ENCODE measurements at regions not wholly inside any gene's neighbourhood (a gene's known extent, or its start where the extent isn't known, plus 50 kb on each side); places are given as distances from the start of the nearest gene placed in this dataset.

DNA sequence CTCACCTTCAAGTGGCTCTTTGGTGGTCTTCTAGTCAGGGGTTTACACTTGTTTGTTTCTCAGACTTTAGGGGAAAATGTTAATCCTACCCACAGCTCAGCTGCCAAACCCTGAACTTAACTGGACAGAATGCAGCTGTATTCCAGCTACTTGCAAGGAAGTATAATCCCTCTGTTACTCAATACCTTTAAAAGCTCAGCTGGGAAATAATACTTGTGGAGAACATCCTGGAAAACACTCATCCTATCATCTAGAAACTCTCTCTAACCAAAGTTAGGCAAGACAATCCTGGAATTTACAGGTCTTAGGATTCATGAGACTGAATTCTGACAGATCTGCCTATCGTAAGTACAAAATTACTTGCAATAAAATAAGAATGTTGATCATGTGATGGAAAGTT lies 404.1 kb downstream of the ADAMTS20 start:
- no peaks in the 10 kb centered on the region for H4K20me1 ChIP-seq (ENCODE audit: low read length)
- no peak overlapping the region for H2AFZ ChIP-seq (ENCODE audit: low read length)
- POLR2A ChIA-PET (ENCODE audit: unreplicated experiment): interaction anchor here (0.6 kb wide), 1 partner anchor 15 kb away, joined by 7 read pairs; no protein-coding TSS in a partner anchor
- DNase-seq (no peak), ATAC-seq (no peak)
- H3K79me2 ChIP-seq (ENCODE audit: low read length): no peaks in the 10 kb centered on the region
- intact Hi-C loops (cut with micrococcal nuclease): no loop called here
- CTCF ChIA-PET: no interaction called here
- H3K36me3 ChIP-seq (ENCODE audit: low read depth, low read length): no peaks in the 10 kb centered on the region
- H3F3A ChIP-seq (ENCODE audit: low read length, unreplicated experiment): no peaks in the 10 kb centered on the region
- no peak for TF ChIP-seq EZH2phosphoT487 (IDR thresholded peaks at IDR 0.05; ENCODE audit: borderline replicate concordance, low read length)
- TF ChIP-seq EZH2 (IDR thresholded peaks at IDR 0.05; ENCODE audit: low read length, unreplicated experiment): no peak
- TF ChIP-seq CTCF (conservative IDR thresholded peaks at IDR 0.05; ENCODE audit: low read depth, low read length): no peak
- no peak overlapping the region for H3K27ac ChIP-seq (ENCODE audit: low read length)
- no TSS peak for BruUV-seq (replicated peaks)
- no peaks in the 10 kb centered on the region for H3K4me1 ChIP-seq (ENCODE audit: insufficient read depth, low read length)
- H3K27me3 ChIP-seq (ENCODE audit: low read length): no peaks in the 10 kb centered on the region
- no peak overlapping the region for H3K4me2 ChIP-seq (ENCODE audit: low read length)
- no peak overlapping the region for H3K4me3 ChIP-seq (ENCODE audit: low read length)
- no peaks in the 10 kb centered on the region for H3K9me2 ChIP-seq (replicated peaks; ENCODE audit: low read length)
- H3K9me3 ChIP-seq (ENCODE audit: low read length): no peaks in the 10 kb centered on the region
- H3K9ac ChIP-seq (ENCODE audit: low read length): no peak overlapping the region

GRCh38 chr12:43145481-43145880 lies 406.5 kb downstream of the ADAMTS20 start:
- no TSS peak for BruUV-seq (replicated peaks)
- ATAC-seq: no peak

GRCh38 chr12:43143278-43143677 lies 408.7 kb downstream of the ADAMTS20 start:
- H2AFZ ChIP-seq (ENCODE audit: low read length): no peak overlapping the region
- no peaks in the 10 kb centered on the region for H3K36me3 ChIP-seq (ENCODE audit: low read depth, low read length)
- ATAC-seq: no peak
- H3K4me2 ChIP-seq (ENCODE audit: low read length): no peak overlapping the region
- H4K20me1 ChIP-seq (ENCODE audit: low read length): no peaks in the 10 kb centered on the region
- POLR2A ChIA-PET (ENCODE audit: unreplicated experiment): no interaction called here
- H3K79me2 ChIP-seq (ENCODE audit: low read length): no peaks in the 10 kb centered on the region
- CTCF ChIA-PET: no interaction called here
- H3K9me3 ChIP-seq (ENCODE audit: low read length): no peaks in the 10 kb centered on the region
- H3K4me1 ChIP-seq (ENCODE audit: insufficient read depth, low read length): no peaks in the 10 kb centered on the region
- DNase-seq: no peak
- no TSS peak for BruUV-seq (replicated peaks)
- H3K9ac ChIP-seq (ENCODE audit: low read length): no peak overlapping the region
- H3F3A ChIP-seq (ENCODE audit: low read length, unreplicated experiment): no peaks in the 10 kb centered on the region
- H3K27me3 ChIP-seq (ENCODE audit: low read length): no peaks in the 10 kb centered on the region
- TF ChIP-seq EZH2phosphoT487 (IDR thresholded peaks at IDR 0.05; ENCODE audit: borderline replicate concordance, low read length) (no peak), CTCF (conservative IDR thresholded peaks at IDR 0.05; ENCODE audit: low read depth, low read length) (no peak), EZH2 (IDR thresholded peaks at IDR 0.05; ENCODE audit: low read length, unreplicated experiment) (no peak)
- H3K9me2 ChIP-seq (replicated peaks; ENCODE audit: low read length): no peaks in the 10 kb centered on the region
- H3K27ac ChIP-seq (ENCODE audit: low read length): no peak overlapping the region
- intact Hi-C loops (cut with micrococcal nuclease): no loop called here
- no peak overlapping the region for H3K4me3 ChIP-seq (ENCODE audit: low read length)

More at GRCh38 chr12:43145481-43145880, 406.5 kb downstream of the ADAMTS20 start:
- TF ChIP-seq EZH2phosphoT487 (IDR thresholded peaks at IDR 0.05; ENCODE audit: borderline replicate concordance, low read length): no peak
- TF ChIP-seq EZH2 (IDR thresholded peaks at IDR 0.05; ENCODE audit: low read length, unreplicated experiment): no peak
- TF ChIP-seq CTCF (conservative IDR thresholded peaks at IDR 0.05; ENCODE audit: low read depth, low read length): no peak
- no peaks in the 10 kb centered on the region for H4K20me1 ChIP-seq (ENCODE audit: low read length)
- no peak overlapping the region for H3K9ac ChIP-seq (ENCODE audit: low read length)
- no peaks in the 10 kb centered on the region for H3F3A ChIP-seq (ENCODE audit: low read length, unreplicated experiment)
- no peak overlapping the region for H3K4me2 ChIP-seq (ENCODE audit: low read length)
- H2AFZ ChIP-seq (ENCODE audit: low read length): no peak overlapping the region
- POLR2A ChIA-PET (ENCODE audit: unreplicated experiment): no interaction called here
- CTCF ChIA-PET: no interaction called here
- H3K4me1 ChIP-seq (ENCODE audit: insufficient read depth, low read length): no peaks in the 10 kb centered on the region
- intact Hi-C loops (cut with micrococcal nuclease): no loop called here
- H3K27ac ChIP-seq (ENCODE audit: low read length): no peak overlapping the region
- no peaks in the 10 kb centered on the region for H3K27me3 ChIP-seq (ENCODE audit: low read length)
- DNase-seq: no peak
- no peaks in the 10 kb centered on the region for H3K9me2 ChIP-seq (replicated peaks; ENCODE audit: low read length)
- no peaks in the 10 kb centered on the region for H3K36me3 ChIP-seq (ENCODE audit: low read depth, low read length)
- H3K79me2 ChIP-seq (ENCODE audit: low read length): no peaks in the 10 kb centered on the region
- H3K9me3 ChIP-seq (ENCODE audit: low read length): no peaks in the 10 kb centered on the region
- no peak overlapping the region for H3K4me3 ChIP-seq (ENCODE audit: low read length)

All from PC-3 (cell line).